HG03103 (cell line): ENCODE measurements at regions not wholly inside any gene's neighbourhood (a gene's known extent, or its start where the extent isn't known, plus 50 kb on each side); places are given as distances from the start of the nearest gene placed in this dataset.

Source experiments
- ATAC-seq: cut with Tn5 transposase; IDR thresholded peaks from one replicate; pipeline ENCODE4 v1.9.1; 2021; ENCODE audit warnings: low read depth; ENCODE audit not compliant: unreplicated experiment

DNA sequence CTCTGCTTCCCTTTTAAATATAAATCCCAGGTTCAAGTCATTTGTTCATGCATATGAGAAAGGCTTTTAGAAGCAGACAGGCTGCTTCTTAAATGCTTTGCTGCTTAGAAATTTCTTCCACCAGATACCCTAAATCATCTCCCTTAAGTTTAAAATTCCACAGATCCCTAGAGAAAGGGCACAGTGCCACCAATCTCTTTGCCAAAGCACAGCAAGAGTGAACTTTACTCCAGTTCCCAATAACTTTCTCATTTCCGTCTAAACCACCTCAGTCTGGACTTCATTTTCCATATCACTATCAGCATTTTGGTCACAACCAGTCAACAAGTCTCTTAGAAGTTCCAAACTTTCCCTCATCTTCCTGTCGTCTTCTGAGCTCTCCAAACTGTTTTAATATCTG lies 679.8 kb upstream of the FTMT start:
- no peak for ATAC-seq

DNA sequence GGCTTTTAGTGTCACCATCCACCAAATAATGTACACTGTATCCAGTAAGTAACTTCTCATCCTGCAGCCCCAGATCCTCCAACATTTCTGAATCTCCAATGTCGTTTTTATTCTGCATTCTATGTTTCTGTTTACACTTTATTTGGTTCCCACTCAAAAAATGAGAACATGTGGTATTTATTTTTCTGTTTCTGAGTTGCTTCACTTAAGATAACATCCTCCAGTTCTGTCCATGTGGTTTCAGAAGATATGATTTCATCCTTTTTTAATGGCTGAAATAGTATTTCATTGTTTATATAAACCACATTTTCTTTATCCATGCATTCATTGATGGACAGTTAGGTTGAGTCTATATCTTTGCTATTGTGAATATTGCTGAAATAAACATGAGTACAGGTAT lies 677.3 kb upstream of the FTMT start:
- no peak for ATAC-seq

DNA sequence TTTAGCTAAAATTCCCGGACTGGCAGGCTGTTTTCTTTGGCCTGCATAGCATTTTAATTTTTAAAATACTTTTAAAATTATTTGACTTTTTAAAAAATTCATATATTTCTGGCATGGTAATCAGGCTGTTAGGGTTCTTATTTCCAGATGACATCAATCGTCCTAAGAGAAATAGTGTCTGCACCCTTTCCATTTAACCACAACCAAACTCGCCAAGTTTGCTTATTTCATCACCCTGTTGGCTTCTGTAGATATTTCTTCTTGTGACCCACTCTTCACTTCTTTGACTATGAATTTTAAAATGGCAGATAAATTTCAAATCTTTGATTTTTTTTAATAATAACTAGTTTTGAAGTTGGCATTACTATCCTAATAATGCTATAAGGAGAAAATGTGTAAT lies 675.7 kb upstream of the FTMT start:
- ATAC-seq = no peak

DNA sequence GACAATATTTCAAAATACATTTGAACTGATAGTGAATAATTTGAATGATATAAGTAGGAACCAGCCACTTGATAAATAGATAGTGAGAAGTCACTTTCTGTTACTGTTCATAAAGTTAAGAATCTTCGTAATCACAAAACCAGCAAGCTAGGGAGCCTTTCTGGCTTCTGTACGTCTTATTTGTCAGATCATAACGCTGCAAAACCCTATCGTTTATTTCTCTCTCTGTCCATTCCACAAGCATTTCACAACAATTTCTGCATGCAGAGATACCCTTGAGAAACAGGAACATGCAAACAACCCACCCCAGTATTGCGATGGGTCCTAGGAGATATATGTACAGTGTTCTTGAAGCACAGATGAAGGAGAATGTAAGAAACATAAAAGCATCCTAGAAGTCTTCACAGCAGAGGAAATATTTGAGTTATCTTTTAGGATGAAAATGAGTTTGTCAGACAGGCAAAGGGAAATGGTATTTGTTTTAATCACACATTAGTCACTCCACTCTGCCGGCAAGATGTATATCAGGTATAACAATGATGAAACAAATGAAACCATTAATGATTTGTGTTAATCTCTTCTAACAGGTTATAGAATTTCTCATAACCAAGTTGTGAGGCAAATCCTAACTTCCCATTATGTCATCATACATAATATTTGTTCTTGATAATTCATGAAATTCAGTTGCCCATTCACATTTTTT lies 668.7 kb upstream of the FTMT start:
- no peak for ATAC-seq

DNA sequence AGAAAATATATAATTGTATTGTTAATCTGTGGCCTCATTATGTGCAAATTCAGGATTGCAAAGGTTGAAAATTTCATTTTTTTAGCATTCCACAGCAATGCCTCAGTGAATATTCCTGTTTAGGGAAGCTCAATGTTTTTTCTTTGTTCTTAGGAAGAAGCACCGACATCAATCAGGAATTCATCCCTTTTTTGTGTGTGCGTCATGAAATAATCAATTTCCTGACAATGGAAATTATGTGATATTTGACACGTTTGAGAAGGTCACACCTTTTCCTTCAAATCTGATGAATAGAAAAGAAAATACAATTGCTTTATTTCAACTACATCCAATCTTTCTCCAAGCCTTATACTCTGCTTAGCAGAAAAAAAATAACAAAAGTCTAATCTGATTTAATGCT lies 662.8 kb upstream of the FTMT start:
- ATAC-seq = no peak

DNA sequence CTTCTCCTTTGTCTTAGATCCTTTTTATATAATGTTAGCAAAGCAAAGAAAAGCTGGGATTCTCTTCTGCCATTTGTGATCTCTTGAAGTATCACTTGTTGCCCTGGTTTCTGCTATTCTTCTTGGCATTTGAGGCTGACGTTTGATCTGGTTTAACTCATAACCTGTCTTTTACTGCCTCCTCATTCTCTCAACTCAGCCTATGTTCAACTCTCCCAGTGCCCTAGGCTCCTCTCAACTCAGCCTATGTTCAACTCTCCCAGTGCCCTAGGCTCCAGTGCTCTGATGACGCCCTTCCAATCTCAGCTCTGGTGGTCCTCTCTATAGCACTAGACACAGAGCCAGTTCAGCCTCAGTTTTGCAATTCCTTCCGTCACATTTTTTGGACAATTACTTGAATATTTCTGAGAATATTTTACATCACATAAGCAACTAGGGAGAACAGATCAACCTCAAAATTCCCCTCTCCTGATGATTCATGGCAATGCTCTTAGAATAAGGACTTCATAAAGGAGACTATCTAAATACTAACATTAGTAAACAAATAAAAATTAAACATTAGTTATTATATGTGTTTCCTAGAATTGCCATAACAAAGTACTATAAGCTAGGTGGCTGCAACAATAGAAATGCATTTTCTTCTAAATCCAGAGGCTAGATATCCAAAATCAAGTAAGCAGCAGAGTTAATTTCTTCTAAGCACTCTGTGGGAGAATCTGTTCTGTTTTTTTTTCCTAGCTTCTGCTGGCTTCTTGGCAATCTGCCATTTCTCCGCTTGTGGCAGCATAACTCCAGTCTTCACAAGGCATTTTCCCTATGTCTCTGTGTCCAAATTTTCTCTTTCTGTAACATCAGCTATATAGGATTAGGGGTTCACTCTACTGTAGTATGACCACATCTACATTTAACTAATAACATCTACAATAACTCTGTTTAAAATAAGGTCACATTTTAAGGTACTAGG lies 662.1 kb upstream of the FTMT start:
- no peak for ATAC-seq

DNA sequence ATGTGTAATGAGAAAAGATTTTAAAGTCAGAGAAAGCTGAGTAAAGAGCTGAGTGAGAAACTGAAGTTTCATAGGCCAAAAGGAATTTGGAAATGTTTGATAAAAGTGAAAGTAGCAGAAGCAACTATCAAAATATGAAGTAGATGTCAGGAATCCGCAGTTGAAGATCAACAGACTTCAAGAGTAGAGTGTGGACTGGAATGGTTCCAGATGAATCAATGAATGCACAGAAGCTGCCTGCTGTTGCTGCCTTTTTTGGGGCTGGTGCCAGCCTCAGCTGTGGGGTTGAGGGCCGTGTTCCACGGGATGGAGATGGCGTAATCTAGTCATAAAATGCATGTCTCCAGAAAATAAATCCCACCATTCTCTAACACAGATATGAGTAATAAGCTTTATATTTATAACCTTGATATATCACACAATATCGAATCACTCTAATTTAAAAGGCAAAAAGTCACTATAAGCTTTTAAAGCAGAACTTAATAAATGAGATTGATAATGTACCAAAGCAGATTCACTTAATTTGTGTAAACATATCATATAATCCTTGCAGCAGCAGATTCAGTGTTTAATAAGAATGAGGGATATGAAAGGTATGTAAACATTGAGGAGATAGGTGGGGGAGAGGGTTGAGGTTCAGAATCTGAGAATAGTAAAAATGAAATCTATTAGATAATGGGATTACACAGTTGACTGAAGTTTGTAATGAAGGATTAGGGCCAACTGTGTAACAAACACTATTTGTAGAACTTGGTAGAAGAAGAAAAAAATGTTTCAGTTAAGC lies 652.3 kb upstream of the FTMT start:
- ATAC-seq = no peak

DNA sequence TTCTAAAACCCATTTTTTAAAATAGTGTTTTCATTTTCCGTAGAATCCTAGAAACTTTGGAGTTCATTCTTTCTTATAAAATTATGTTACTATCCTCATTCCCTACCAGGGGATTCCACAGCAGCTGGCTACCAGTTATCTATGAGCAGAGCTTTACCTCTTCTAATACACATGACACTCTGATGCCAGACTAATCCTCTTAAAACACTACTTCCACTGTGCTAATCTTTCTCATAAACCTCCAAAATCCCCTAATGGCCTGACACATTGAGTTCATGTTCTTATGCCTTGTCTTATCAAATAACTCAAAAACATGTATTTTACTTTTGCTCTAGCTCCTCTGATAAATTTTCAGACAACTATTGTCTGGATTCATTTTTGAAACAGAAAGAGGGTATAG lies 633.6 kb upstream of the FTMT start:
- no peak for ATAC-seq

DNA sequence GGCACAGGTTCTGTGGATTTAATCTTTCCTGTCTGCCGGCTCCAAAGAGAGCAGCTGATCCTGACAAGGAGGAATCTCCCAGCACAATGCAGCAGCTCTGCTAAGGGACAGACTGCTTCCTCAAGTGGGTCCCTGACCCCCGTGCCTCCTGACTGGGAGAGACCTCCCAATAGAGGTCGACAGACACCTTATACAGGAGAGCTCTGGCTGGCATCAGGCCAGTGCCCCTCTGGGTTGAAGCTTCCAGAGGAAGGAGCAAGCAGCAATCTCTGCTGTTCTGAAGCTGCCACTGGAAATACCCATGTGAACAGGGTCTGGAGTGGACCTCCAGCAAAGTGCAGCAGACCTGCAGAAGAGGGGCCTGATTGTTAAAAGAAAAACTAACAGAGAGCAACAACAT lies 630.2 kb upstream of the FTMT start:
- ATAC-seq = no peak

DNA sequence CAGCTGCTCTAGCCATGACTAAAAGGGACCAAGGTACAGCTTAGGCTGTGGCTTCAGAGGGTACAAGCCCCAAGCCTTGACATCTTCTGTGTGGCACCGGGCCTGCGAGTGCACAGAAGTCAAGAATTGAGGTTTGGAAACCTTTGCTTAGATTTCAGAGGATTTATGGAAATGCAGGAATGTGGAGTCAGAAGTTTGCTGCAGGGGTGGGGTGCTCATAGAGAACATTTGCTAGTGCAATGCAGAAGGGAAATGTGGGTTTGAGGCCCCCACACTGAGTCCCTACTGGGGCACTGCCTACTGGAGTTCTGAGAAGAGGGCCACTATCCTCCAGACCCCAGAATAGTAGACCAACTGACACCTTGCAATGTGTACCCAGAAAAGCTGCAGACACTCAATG lies 624.9 kb upstream of the FTMT start:
- no peak for ATAC-seq

DNA sequence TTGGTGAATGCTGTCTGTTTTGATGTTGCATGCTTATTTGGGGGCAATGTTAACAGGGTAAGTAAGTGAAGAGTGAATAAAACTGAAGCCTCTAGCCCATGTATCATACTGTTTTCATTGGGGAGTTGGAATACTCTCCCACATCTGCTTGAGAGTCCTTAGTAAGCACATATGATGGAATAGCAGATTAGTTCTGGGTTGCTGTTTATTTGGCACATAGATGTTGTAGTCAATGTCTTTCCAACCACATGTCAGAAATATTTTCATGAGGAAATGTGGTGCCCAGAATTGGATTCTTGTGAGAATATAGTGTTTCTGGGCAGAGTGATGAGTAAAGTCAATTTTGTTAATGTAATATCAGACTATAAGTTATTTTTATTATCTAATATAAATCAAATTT lies 611.7 kb upstream of the FTMT start:
- no peak for ATAC-seq

DNA sequence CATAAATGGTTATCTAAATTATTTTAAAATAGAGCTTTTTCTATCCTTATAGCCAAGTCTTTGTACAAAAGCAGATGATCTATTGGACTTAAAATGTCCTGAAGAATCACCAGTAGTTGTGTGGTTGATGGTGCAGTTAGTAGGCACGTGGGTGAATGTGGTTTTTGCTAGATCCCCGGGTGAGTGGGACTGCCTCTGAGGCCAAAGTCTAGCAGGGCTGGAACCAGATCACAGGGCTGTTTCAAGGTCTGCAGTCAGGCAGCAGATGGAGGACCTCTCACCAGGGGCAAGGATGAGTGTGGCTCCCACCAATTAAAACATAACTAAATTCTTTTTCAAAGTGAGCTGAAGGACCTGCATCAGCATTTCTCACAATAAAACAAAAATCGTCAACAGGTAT lies 604.7 kb upstream of the FTMT start:
- no peak for ATAC-seq

DNA sequence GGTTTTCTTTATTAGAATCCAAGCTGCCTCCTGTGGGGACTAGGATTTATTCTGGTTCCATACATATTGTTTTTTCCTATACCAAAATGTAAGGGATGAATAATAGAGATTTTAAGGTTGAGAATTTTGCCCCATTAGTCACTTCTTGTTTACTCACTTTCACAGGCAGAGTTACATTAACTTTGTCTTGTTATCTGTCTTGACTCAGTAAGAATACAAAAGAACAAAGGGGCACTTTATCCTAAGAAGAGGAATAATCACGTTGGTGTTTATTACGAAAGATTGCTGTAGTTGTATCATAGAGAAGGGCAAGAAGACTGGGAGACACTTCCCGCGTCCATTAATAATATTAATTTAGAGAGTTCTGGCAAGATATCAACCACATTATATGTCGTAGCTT lies 599.7 kb upstream of the FTMT start:
- no peak for ATAC-seq

DNA sequence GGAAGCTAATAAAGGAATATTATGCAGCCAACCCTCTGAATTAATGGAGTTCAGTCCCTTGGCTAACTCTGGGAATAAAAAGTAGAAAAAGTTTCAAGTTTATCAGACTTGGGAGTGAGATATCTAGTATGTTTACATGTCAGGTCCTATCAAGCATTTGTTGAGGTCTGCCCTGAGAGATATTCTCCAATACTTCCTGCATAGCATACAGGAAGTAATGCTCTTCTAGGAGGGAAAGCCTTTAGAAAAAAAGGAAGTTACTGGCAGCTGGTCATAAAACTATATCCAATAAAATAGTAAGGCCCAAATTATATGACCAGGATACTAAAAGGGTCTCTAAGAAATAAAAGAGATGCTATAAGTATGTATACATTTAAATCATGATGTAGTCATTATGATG lies 594.1 kb upstream of the FTMT start:
- no peak for ATAC-seq

DNA sequence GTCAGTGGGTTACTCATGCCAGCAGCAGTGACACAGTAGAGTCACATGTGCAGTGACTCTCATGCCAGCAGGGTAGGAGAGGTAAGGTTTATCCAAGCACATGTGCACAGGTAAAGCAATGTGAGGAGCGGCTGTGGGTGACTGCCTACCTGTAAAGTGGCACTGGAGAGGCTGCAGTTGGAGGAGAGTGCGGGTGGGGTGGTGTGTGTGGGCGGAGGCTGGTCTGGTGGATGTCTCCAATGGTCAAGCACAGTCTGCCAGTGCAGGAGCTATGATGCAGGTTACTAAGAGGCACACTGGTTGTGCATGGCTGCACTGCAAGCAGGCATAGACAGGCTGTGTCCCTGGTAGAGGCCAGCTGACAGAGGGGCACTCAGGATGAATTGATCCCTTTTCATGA lies 588.2 kb upstream of the FTMT start:
- ATAC-seq = no peak

DNA sequence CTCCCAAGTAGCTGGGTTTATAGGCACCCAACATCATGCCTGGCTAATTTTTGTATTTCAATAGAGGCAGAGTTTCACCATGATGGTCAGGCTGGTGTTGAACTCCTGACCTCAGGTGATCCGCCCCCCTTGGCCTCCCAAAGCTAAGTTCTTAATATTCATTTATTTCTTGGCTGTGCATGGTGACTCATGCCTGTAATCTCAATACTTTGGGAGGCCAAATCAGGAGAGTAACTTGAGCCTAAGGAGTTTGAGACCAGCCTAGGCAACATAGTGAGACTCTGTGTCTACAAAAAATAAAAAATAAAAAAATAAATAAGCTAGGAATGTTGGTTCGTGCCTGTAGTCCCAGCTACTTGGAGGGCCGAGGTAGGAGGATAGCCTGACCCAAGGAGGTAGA lies 587.1 kb upstream of the FTMT start:
- no peak for ATAC-seq

DNA sequence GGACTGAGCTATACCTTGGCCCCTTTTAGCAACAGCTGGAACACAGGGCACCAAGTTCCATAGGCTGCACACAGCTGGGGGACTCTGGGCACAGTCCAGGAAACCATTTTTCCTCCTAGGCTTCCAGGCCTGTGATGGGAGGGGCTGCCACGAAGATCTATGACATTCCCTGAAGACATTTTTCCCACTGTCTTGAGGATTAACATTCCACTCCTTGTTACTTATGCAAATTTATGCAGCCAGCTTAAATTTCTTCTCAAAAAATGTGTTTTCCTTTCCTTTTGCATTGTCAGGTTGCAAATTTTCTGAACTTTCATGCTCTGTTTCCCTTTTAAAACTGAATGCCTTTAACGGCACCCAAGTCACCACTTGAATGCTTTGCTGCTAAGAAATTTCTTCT lies 580.1 kb upstream of the FTMT start:
- ATAC-seq = no peak

DNA sequence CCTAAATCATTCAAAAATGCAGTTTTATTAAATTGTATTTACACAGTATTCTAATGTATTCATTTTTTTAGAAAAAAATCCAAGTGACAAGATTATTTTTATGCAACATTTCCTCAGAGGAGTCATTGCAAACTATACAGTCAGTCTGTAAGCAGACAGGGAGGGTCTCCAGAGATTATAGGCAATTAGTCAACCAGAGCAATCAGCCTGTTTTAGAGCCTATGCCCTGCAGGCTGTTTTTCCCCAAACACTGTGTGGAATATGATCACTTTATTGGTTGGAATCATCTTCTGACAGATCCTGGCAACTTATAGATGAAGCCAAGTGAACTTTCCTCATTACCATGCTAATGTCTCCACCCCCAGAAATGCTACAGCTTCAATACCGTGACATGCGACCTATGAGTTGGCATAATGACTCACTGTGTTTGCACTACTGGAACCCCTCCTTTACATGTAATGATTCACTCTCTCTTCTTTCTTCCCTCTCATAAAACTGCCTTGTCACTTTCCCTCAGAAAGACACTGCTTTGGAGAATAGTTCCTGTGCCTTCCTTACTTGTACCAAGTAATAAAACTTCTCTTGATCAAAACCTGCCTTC lies 577.7 kb upstream of the FTMT start:
- ATAC-seq = no peak

DNA sequence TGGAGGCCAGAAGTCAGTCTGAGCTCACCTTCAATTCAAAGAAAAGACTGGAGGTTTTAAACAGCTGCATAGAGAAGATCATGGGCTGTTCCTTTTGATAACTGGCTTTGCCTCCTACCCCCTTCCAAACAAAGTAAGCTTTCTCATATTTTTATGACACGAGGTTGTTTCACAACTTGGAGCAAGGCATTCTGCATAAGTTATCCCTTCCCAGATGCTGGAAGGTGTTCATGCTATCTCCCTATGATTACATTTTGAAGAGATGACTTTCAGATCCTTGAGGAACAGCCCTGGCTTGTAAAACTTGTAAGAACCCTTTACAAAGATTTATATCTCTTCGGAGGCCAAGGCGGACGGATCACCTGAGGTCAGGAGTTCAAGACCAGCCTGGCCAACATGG lies 571.9 kb upstream of the FTMT start:
- ATAC-seq = no peak

DNA sequence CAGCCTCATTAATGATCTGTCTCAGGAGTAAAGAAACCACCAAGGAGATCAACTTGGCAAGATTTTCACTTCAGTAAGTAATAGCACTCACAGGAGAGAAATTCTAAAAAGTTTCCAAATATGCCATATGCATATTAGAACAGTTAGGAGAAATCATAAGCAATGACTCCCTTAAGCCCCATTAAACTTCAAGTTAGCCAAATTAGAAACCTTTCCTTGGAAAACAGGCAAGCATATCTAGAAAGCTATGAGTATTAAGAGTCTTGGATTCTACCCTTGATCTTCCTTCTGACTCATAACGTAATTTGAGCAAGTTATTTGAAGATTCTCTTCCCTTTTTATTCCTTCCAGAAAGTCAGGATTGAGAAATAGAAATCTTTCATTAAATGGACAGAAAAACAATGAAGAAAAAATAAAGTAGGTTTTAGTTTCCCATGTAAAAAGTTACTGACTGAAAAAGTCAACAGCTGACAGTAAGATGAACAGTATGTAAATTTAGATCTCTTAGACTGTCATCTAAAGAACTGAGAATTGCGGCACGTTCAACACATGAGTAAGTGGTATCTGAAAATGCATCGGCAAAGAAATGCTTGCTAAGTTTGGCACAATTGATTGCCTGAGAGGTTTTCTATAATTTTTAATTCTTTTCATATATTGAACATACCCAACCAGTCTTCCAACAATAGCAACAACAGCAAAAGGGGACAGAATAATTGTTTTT lies 565.7 kb upstream of the FTMT start:
- ATAC-seq = no peak
